ENCODE measurements at regions not wholly inside any gene's neighbourhood (a gene's known extent, or its start where the extent isn't known, plus 50 kb on each side); places are given as distances from the start of the nearest gene placed in this dataset.
A peak's percentile ranks its signal among the peaks of the same experiment; 100 is the strongest.

- Histone ChIP-seq H3K9me1 (ENCODE audit: control insufficient read depth, insufficient read depth, low read length) (no peaks in the 10 kb centered on the region), H3K9me3 (replicated peaks; ENCODE audit: control insufficient read depth, insufficient read depth, low read depth, low read length) (no peaks in the 10 kb centered on the region), H3K4me1 (replicated peaks in 1 of 2; ENCODE audit: control insufficient read depth in 2 of 2, insufficient read depth in 2 of 2, low read length in 2 of 2) (no peaks in the 10 kb centered on the region), H3K4me3 (no peak overlapping the region), H3K79me2 (ENCODE audit: control insufficient read depth, insufficient read depth, low read length) (no peaks in the 10 kb centered on the region), H3K4me2 (ENCODE audit: insufficient read depth, low read length) (no peak overlapping the region), H2AFZ (ENCODE audit: low read depth, low read length) (no peak overlapping the region), H3K36me3 (ENCODE audit: control insufficient read depth, insufficient read depth, low read length) (no peaks in the 10 kb centered on the region), H3K27ac (ENCODE audit: extremely low read depth, low read depth, low read length) (no peak overlapping the region), H3K9ac (ENCODE audit: insufficient read depth in 1 of 2, low read depth in 2 of 2, low read length in 2 of 2) (no peak overlapping the region), H4K20me1 (replicated peaks; ENCODE audit: control insufficient read depth, insufficient read depth, low read length) (no peaks in the 10 kb centered on the region), H3K27me3 (ENCODE audit: control insufficient read depth in 2 of 2, insufficient read depth in 2 of 2, low read length in 2 of 2) (no peaks in the 10 kb centered on the region; a peak in 1 of 5 replicates)
- ChIA-PET POLR2A (no interaction called here), CTCF (ENCODE audit: low intra/inter-chr PET ratio) (no interaction called here)
- intact Hi-C loops (cut with micrococcal nuclease): no loop called here
- no peak for TF ChIP-seq BHLHE40 (IDR thresholded peaks at IDR 0.05; ENCODE audit: low read length)
- TF ChIP-seq SPI1 (IDR thresholded peaks at IDR 0.05; ENCODE audit: borderline replicate concordance, low read depth, low read length): 0 out of 2 replicates have a peak, but pooled peaks have one; percentile 2
- 0 out of 2 replicates have a peak, but pooled peaks have one; percentile 17 for TF ChIP-seq TFE3 (CRISPR knock-in tag; IDR thresholded peaks at IDR 0.05)
- TF ChIP-seq AFF4 (CRISPR knock-in tag; IDR thresholded peaks at IDR 0.05): no peak
- no peak for TF ChIP-seq GABPA (tag; conservative IDR thresholded peaks at IDR 0.05; ENCODE audit: low read depth)
- no peak for DNase-seq (ENCODE audit: extremely low read depth in 1 of 4, low spot score in 3 of 4)
- ATAC-seq: no peak
- no peak for FAIRE-seq
- 0% methylated on average over 2 of the region's 2 CpGs for WGBS (ENCODE audit: insufficient coverage, low coverage, missing lambda C conversion rate)
- BruUV-seq (replicated peaks): no TSS peak
- in situ Hi-C loops (cut with MboI): no loop called here
Measured at GRCh38 chr5:34509392-34509791, 146.7 kb upstream of the RAI14 start.

Measured in K562 (cell line).